MCF 10A (cell line): ENCODE measurements at regions not wholly inside any gene's neighbourhood (a gene's known extent, or its start where the extent isn't known, plus 50 kb on each side); places are given as distances from the start of the nearest gene placed in this dataset.

ENCODE experiments used
- BruUV-seq: library from RNA; stranded (reverse); fragments of 400-500 nt; replicated peaks from 2 replicates; lab custom pipeline; 2021; lab: Mats Ljungman, UMichigan
- CTCF ChIA-PET: fragments of 300-600 bp; sonication (Branson Sonifier 250); formaldehyde crosslinking; extraction: SDS; loops from one replicate; lab custom pipeline; 2021; ENCODE audit warnings: antibody characterized with exemption, inconsistent platforms; lab: Yijun Ruan, JAX
- POLR2A ChIA-PET: fragments of 300-600, 350-650 bp; sonication (Branson Sonifier 250); formaldehyde crosslinking; extraction: SDS; loops from one replicate; lab custom pipeline; 2020; ENCODE audit warnings: antibody characterized with exemption, inconsistent platforms; lab: Yijun Ruan, JAX
- DNase-seq: peaks from one replicate; pipeline ENCODE4 v3.0.0-alpha.2; 2018; ENCODE audit not compliant: unreplicated experiment
- H3K27ac Mint-ChIP-seq: one replicate; pipeline ENCODE4 v1.8.0; 2022; ENCODE audit warnings: mild to moderate bottlenecking, low read depth, mixed read lengths; ENCODE audit not compliant: unreplicated experiment
- H3K27me3 Mint-ChIP-seq: one replicate; pipeline ENCODE4 v1.8.0; 2022; ENCODE audit warnings: mixed read lengths; ENCODE audit not compliant: insufficient read depth, unreplicated experiment
- H3K36me3 Mint-ChIP-seq: one replicate; pipeline ENCODE4 v1.8.0; 2022; ENCODE audit warnings: mild to moderate bottlenecking, moderate library complexity, mixed read lengths; ENCODE audit not compliant: insufficient read depth, unreplicated experiment
- H3K4me1 Mint-ChIP-seq: one replicate; pipeline ENCODE4 v1.8.0; 2022; ENCODE audit warnings: mixed read lengths; ENCODE audit not compliant: insufficient read depth, unreplicated experiment
- H3K4me3 Mint-ChIP-seq: one replicate; pipeline ENCODE4 v1.8.0; 2022; ENCODE audit warnings: mild to moderate bottlenecking, moderate library complexity, mixed read lengths; ENCODE audit not compliant: unreplicated experiment
- H3K9me3 Mint-ChIP-seq: one replicate; pipeline ENCODE4 v1.8.0; 2022; ENCODE audit warnings: mixed read lengths; ENCODE audit not compliant: unreplicated experiment
- intact Hi-C: fragments of 100-400 bp; cut with micrococcal nuclease; formaldehyde crosslinking; loops from 2 replicates; pipeline ENCODE4 v1.14.1; 2022
- TF ChIP-seq, protein P1 (sequence below): fragments of 200-600 bp; IDR thresholded peaks from one replicate; pipeline ENCODE4 v1.8.0; 2022; ENCODE audit warnings: antibody characterized with exemption, mild to moderate bottlenecking; ENCODE audit not compliant: unreplicated experiment

DNA sequence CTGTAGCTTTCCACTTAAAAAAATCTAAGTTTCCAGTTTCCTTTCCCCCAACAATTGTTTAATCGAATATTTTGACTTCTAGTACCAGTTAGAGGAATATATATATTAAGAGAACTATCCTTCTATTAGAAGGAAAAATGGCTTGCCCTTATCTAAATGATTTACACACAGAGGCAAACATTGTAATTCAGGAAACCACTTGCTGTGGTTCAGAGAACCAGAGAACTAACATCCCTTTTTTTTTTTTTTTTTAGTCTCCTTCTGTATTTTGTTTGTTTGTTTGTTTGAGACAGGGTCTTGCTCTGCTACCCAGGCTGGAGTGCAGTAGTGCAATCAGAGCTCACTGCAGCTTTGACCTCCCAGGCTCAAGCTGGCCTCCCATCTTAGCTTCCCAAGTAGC is 746.6 kb downstream of the VRK1 start:
- CTCF ChIA-PET: no interaction called here
- Mint-ChIP-seq H3K36me3 (no peaks in the 10 kb centered on the region), H3K27ac (no peak overlapping the region), H3K9me3 (peaks cover under 1% of the 10 kb centered on the region), H3K4me1 (no peaks in the 10 kb centered on the region), H3K4me3 (no peak overlapping the region), H3K27me3 (no peaks in the 10 kb centered on the region)
- no TSS peak for BruUV-seq
- TF ChIP-seq, protein P1, sequence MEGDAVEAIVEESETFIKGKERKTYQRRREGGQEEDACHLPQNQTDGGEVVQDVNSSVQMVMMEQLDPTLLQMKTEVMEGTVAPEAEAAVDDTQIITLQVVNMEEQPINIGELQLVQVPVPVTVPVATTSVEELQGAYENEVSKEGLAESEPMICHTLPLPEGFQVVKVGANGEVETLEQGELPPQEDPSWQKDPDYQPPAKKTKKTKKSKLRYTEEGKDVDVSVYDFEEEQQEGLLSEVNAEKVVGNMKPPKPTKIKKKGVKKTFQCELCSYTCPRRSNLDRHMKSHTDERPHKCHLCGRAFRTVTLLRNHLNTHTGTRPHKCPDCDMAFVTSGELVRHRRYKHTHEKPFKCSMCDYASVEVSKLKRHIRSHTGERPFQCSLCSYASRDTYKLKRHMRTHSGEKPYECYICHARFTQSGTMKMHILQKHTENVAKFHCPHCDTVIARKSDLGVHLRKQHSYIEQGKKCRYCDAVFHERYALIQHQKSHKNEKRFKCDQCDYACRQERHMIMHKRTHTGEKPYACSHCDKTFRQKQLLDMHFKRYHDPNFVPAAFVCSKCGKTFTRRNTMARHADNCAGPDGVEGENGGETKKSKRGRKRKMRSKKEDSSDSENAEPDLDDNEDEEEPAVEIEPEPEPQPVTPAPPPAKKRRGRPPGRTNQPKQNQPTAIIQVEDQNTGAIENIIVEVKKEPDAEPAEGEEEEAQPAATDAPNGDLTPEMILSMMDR: no peak
- intact Hi-C loops: no loop called here
- no peak for DNase-seq
- POLR2A ChIA-PET: interaction anchor here (0.5 kb wide), 1 partner anchor 174 kb away, joined by 3 read pairs; no protein-coding TSS in a partner anchor

DNA sequence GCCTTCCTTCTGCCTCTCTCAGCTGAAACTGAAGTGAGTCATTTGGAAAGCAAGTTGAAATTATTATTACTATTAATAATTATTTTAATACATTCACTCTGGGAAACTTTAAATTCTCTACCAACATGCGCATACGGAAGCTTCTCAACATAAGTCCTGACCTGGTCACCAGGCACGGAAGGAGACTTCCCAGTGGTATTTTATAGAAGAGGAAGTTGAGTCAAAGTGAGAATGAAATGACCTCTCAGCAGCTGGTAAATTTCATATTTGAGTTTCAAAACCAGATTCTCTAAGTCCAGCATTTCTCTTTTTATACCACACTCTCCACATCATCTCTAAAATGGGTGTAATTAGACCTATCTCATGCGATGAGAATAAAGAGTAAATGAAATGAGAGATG is 747.4 kb downstream of the VRK1 start:
- Mint-ChIP-seq H3K4me1 (no peaks in the 10 kb centered on the region), H3K27ac (no peak overlapping the region), H3K27me3 (no peaks in the 10 kb centered on the region), H3K9me3 (no peaks in the 10 kb centered on the region), H3K4me3 (no peak overlapping the region), H3K36me3 (no peaks in the 10 kb centered on the region)
- DNase-seq: no peak
- ChIA-PET POLR2A (interaction anchor here (0.6 kb wide), 1 partner anchor 939 kb away, joined by 3 read pairs; no protein-coding TSS in a partner anchor), CTCF (no interaction called here)
- TF ChIP-seq, protein P1: no peak
- intact Hi-C loops: no loop called here
- no TSS peak for BruUV-seq

DNA sequence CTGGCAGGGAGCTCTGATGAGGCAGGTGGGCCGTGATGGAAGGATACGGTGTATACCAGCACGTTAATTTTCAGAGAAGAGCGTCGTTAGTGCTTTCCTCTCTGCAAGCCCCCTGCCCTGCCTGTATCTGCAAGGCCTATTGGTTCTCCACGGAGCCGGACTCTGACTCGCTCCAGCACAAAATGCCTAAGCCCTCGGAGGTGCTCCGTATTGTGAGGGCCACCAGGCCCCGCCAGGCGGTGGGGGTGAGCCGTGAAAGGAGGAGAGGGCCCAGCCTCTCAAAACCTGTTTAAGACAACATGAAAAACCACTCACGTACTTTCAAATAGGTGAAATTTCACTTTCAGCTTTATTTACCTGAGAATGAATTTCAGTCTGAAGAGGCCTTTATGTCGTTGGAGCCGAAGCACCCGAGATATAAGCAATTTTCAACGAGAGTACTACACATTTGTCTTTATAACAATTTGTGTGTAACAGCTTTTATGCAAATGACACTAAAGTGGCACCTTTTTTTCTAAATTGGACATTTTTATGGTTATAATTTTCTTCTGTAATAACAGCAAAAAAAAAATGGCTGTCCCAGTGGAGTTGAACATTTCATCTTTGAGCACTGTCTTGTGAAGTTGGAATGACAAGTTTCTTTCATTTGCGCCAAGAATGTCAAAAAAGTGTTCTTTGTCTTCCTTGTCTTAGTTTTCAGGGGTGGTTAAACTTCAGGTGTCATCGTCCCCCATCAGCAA is 749.5 kb downstream of the VRK1 start:
- Mint-ChIP-seq H3K4me1 (no peaks in the 10 kb centered on the region), H3K27ac (no peak overlapping the region), H3K36me3 (no peaks in the 10 kb centered on the region), H3K4me3 (no peak overlapping the region), H3K27me3 (no peaks in the 10 kb centered on the region), H3K9me3 (no peaks in the 10 kb centered on the region)
- CTCF ChIA-PET: no interaction called here
- intact Hi-C loops: no loop called here
- POLR2A ChIA-PET: interaction anchor here (0.6 to 0.7 kb wide), 2 partner anchors 565 to 1045 kb away, joined by 4 to 5 read pairs; no protein-coding TSS in a partner anchor
- no TSS peak for BruUV-seq
- DNase-seq: no peak
- TF ChIP-seq, protein P1: no peak

DNA sequence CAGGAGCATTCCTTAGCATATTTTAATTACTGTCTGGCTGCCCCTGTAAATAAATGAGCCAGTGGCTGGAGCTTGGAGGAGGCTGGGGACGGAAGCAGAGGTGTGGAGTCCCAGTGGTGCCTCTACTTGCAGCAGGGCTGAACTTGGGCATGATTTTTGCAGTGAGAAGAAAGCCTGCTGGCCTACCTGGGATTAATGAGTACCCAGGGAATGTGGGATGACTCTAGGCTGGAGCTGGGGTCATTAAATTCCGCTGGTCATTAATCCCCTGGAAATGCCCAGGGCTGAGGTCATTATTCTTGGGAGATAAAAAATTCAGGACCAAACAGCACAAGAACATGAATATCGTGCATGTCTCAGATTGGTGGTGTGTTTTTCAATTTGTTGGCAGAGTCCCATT is 753.3 kb downstream of the VRK1 start:
- Mint-ChIP-seq H3K27me3 (peaks cover 27% of the 10 kb centered on the region), H3K27ac (no peak overlapping the region), H3K9me3 (peaks cover 7% of the 10 kb centered on the region), H3K4me1 (no peaks in the 10 kb centered on the region), H3K4me3 (no peak overlapping the region), H3K36me3 (no peaks in the 10 kb centered on the region)
- POLR2A ChIA-PET: no interaction called here
- no TSS peak for BruUV-seq
- TF ChIP-seq, protein P1: no peak
- CTCF ChIA-PET: interaction anchor here (1.4 kb wide), 1 partner anchor 1716 kb away, joined by 3 read pairs; no protein-coding TSS in a partner anchor
- intact Hi-C loops: no loop called here
- DNase-seq: no peak
